NCI-H1417 (cell line): ENCODE measurements at regions not wholly inside any gene's neighbourhood (a gene's known extent, or its start where the extent isn't known, plus 50 kb on each side); places are given as distances from the start of the nearest gene placed in this dataset.
A peak's percentile ranks its signal among the peaks of the same experiment; 100 is the strongest.
"Not testable (repeated sequence)": the region's sequence is repeated elsewhere in the genome, so short reads cannot be mapped to it uniquely, and the experiment has no call there.

ENCODE experiments used
- DNase-seq, 3 experiments: peaks; one replicate each; lab custom pipeline; 2025; lab: John Stamatoyannopoulos, UW

- no peak for DNase-seq
These were observed 84.4 kb upstream of the CNEP1R1 start for GRCh38 chr16:49940464-49941224.

- DNase-seq, result no peak
These were observed 80.8 kb upstream of the CNEP1R1 start for GRCh38 chr16:49944221-49944620.

- peak in 1 of 3 experiments; percentile 25 for DNase-seq
These were observed 76.9 kb upstream of the CNEP1R1 start for GRCh38 chr16:49947907-49948678.

GRCh38 chr16:49951574-49952195 lies 73.3 kb upstream of the CNEP1R1 start:
- DNase-seq, result no peak

GRCh38 chr16:49952386-49952785 lies 72.6 kb upstream of the CNEP1R1 start:
- DNase-seq, result no peak

- no peak for DNase-seq
These were observed 71.9 kb upstream of the CNEP1R1 start for GRCh38 chr16:49953090-49953489.

- DNase-seq, result no peak
These were observed 69.2 kb upstream of the CNEP1R1 start for GRCh38 chr16:49955858-49956257.

- no peak for DNase-seq
These were observed 68.1 kb upstream of the CNEP1R1 start for GRCh38 chr16:49956915-49957314.

GRCh38 chr16:49958448-49958847 lies 66.6 kb upstream of the CNEP1R1 start:
- no peak for DNase-seq

- DNase-seq, result no peak
These were observed 65.3 kb upstream of the CNEP1R1 start for GRCh38 chr16:49959552-49960277.

- peak in 1 of 3 experiments; percentile 55 for DNase-seq
These were observed 63.9 kb upstream of the CNEP1R1 start for GRCh38 chr16:49961089-49961488.

GRCh38 chr16:49962566-49962965 lies 62.5 kb upstream of the CNEP1R1 start:
- DNase-seq, result not testable (repeated sequence)

GRCh38 chr16:49964316-49964715 lies 60.7 kb upstream of the CNEP1R1 start:
- DNase-seq, result no peak

- no peak for DNase-seq
These were observed 60.1 kb upstream of the CNEP1R1 start for GRCh38 chr16:49964973-49965372.

GRCh38 chr16:49967012-49967559 lies 57.9 kb upstream of the CNEP1R1 start:
- DNase-seq, result no peak

GRCh38 chr16:49969091-49970030 lies 55.7 kb upstream of the CNEP1R1 start:
- peak in 1 of 3 experiments; percentile 9 for DNase-seq

GRCh38 chr16:49970797-49971431 lies 54.1 kb upstream of the CNEP1R1 start:
- DNase-seq, result peak in 1 of 3 experiments; percentile 18

GRCh38 chr16:49972280-49972679 lies 52.7 kb upstream of the CNEP1R1 start:
- DNase-seq, result peak in 1 of 3 experiments; percentile 44

GRCh38 chr16:49972961-49973360 lies 52.1 kb upstream of the CNEP1R1 start:
- DNase-seq, result no peak
